ENCODE measurements at regions not wholly inside any gene's neighbourhood (a gene's known extent, or its start where the extent isn't known, plus 50 kb on each side); places are given as distances from the start of the nearest gene placed in this dataset.
"Not testable (repeated sequence)": the region's sequence is repeated elsewhere in the genome, so short reads cannot be mapped to it uniquely, and the experiment has no call there.

DNA sequence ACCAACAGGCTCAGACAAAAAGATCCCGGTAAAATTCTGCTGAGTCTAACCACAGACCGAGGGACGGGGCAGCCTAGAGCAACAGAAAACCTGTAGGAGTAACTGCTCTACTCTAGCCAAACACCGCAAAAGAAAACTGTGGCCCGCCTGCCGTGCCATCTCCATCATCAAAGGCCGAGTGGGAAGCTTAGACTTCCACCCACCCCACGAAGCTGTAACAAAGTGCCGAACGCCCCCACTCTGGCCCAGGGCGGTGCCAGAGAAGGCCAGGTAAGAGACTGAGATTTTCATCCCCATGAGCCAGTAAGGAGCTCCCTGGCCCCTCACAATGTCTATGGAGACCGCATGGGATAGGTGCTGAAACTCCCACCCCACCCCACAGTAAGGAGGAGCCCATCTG lies 231.9 kb upstream of the COX10 start:
- Histone ChIP-seq H3K27me3 (no peaks in the 10 kb centered on the region), H3K36me3 (no peaks in the 10 kb centered on the region), H3K9me3 (replicated peaks) (no peaks in the 10 kb centered on the region), H3K27ac (no peak overlapping the region), H3K4me1 (no peaks in the 10 kb centered on the region), H3K4me3 (no peak overlapping the region)
- DNase-seq = no peak

DNA sequence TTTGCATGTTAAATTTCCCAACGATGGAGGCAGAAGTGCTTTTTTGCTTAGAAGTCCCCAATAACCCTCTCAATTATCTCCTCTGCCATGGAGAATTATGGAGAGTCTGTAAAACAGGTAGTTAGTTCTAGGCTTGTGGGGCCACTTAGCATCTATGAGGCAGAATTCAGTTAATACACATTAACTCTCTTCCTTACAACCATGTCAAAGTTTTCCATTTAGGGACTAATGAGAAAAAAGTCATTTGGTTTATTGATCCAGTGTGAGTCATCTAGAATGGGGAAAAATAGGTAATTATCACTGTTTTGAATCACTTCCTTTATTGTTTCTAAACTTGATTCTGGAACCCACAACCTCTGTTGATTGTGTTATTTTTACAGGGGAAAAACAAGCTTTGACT lies 229.1 kb upstream of the COX10 start:
- no peaks in the 10 kb centered on the region for H3K4me1 ChIP-seq
- H3K9me3 ChIP-seq (replicated peaks) = no peaks in the 10 kb centered on the region
- no peaks in the 10 kb centered on the region for H3K36me3 ChIP-seq
- H3K27me3 ChIP-seq = no peaks in the 10 kb centered on the region
- H3K4me3 ChIP-seq = no peak overlapping the region
- H3K27ac ChIP-seq = no peak overlapping the region
- no peak for DNase-seq

DNA sequence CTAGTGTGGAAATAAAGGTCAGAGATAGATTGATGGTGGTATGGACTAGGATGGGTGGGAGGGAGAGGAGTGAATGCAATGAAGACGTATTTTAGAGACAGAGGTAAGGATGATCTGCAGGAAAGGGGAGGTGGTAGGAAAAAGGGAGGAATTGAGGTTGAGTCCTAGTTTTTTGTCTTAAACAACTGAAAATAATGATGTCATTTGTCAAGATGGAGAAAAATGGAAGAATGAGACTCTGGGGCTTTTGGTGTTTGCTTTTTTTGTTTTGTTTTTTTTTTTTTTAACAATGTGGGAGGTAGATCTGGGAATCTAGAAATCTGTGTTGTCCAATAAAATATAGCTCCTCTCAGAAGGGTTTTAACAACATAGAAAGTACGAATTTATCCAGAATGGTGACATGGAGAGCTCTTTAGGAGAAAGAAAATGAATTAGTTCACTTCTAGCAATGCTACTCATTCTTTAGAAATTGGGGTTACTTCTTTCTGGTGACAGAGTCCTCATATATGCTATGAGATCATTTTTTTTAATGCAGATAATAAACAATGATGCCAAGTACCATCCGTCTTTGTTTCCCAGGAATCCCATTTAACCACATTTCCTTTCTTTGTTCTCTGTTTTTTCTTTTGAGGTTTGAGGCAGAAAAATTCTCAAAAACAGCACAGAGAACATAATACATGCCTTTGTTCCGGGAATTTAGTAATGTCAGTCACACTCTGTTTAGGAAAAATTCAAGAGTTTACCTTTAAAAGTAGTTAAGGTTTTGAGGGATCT lies 225.3 kb upstream of the COX10 start:
- Histone ChIP-seq H3K4me3 (no peak overlapping the region), H3K9me3 (replicated peaks) (peaks cover 10% of the 10 kb centered on the region; the same call in 1 of the 2 replicates), H3K27ac (no peak overlapping the region), H3K36me3 (no peaks in the 10 kb centered on the region), H3K27me3 (no peaks in the 10 kb centered on the region), H3K4me1 (no peaks in the 10 kb centered on the region)
- peak in 1 of 2 experiments; percentile 28 for DNase-seq

DNA sequence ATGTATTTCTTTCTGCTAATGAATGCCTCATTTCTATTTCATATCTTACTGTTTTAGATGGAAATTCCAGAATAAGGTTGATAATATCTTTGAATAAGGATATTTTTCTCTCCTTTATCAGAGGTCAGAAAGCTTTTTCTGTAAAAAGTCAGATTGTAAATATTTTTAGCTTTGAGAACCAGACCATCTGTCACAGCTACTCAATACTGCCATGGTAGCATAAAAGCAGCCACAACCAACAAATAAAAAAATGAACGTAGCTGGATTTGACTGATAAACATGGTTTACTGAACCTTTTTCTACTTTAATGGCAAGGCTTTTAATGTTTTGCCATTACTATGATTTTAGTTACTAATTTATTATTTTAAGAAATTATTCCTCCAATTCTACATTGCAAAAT lies 217.4 kb upstream of the COX10 start:
- Histone ChIP-seq H3K9me3 (replicated peaks) (peaks cover 10% of the 10 kb centered on the region; the same call in 1 of the 2 replicates), H3K4me1 (no peaks in the 10 kb centered on the region), H3K27me3 (no peaks in the 10 kb centered on the region), H3K36me3 (no peaks in the 10 kb centered on the region), H3K4me3 (no peak overlapping the region), H3K27ac (no peak overlapping the region)
- DNase-seq = no peak

DNA sequence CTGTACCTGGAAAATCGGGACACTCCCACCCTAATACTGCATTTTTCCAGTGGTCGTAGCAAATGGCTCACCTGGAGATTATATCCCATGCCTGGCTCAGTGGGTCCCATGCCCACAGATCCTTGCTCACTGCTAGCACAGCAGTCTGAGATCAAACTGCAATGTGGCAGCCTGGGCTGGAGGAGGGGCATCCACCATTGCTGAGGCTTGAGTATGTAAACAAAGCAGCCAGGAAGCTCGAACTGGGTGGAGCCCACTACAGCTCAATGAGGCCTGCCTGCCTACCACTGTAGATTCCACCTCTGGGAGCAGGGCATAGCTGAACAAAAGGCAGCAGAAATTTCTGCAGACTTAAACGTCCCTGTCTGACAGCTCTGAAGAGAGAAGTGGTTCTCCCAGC lies 213.6 kb upstream of the COX10 start:
- not testable (repeated sequence) for H3K9me3 ChIP-seq (replicated peaks); DNase-seq; H3K36me3 ChIP-seq; H3K27me3 ChIP-seq; H3K4me3 ChIP-seq; H3K27ac ChIP-seq; H3K4me1 ChIP-seq

DNA sequence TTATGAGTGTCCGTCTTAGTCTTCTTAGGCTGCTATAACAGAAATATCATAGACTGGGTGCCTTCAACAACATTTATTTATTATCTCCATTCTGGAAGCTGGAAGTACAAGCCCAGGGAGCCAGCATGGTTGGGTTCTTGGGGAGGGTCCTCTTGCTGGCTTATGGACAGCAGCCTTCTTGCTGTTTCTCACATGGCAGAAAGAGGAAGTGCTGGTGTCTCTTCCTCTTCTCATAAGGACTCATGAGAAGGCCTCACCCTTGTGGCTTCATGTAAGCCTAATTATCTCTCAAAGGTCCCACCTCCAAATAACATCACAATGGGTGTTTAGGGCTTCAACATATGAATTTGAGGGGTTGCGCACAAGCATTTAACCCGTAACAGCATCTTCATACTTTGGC lies 207.0 kb upstream of the COX10 start:
- H3K9me3 ChIP-seq (replicated peaks) = peaks cover 9% of the 10 kb centered on the region; the same call in 1 of the 2 replicates
- no peaks in the 10 kb centered on the region for H3K36me3 ChIP-seq
- no peaks in the 10 kb centered on the region for H3K27me3 ChIP-seq
- H3K4me3 ChIP-seq = no peak overlapping the region
- no peak overlapping the region for H3K27ac ChIP-seq
- DNase-seq = no peak
- no peaks in the 10 kb centered on the region for H3K4me1 ChIP-seq

DNA sequence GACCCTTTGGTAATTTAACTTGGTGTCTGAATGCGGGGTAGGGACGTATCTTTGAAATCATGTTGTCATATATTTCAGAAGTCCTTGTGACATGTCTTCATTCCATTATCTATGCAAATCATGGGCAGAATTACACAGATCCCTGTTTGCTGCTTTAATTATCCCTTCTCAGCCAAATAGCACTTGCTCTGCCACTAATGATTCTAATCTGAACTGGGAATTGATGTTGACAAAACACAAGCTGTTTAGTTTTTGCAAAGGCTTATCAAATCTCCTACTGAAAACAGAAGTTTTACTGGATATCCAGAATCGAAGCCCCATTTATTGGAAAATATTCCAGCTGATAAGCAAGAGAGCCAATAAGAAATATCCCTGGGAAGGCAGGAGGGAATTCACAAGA lies 205.9 kb upstream of the COX10 start:
- no peak overlapping the region for H3K27ac ChIP-seq
- H3K9me3 ChIP-seq (replicated peaks) = peaks cover 4% of the 10 kb centered on the region; the same call in 1 of the 2 replicates
- no peak overlapping the region for H3K4me3 ChIP-seq
- H3K36me3 ChIP-seq = no peaks in the 10 kb centered on the region
- no peaks in the 10 kb centered on the region for H3K27me3 ChIP-seq
- H3K4me1 ChIP-seq = no peaks in the 10 kb centered on the region
- no peak for DNase-seq

DNA sequence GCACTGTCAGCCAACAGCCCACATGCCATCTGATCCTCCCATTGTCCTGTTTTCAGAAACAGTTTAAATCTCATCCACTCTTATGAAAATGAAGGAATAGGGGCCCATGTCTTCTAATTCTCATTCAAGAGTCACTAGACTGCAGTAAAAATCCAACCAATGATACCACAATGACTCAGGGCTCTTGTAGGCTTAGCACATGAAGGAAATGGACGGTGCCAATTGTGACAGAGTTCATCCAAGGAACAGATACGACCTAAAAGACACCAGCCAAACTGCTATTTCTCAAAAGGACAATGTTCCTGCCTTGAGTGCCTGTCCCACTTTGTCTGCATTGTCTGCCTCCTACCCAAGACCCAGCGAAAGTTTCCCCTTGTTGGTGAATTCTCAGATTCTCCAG lies 204.8 kb upstream of the COX10 start:
- Histone ChIP-seq H3K4me1 (no peaks in the 10 kb centered on the region), H3K27ac (no peak overlapping the region), H3K9me3 (replicated peaks) (peaks cover 4% of the 10 kb centered on the region; the same call in 1 of the 2 replicates), H3K27me3 (no peaks in the 10 kb centered on the region), H3K4me3 (no peak overlapping the region), H3K36me3 (no peaks in the 10 kb centered on the region)
- peak in 1 of 2 experiments; percentile 28 for DNase-seq

DNA sequence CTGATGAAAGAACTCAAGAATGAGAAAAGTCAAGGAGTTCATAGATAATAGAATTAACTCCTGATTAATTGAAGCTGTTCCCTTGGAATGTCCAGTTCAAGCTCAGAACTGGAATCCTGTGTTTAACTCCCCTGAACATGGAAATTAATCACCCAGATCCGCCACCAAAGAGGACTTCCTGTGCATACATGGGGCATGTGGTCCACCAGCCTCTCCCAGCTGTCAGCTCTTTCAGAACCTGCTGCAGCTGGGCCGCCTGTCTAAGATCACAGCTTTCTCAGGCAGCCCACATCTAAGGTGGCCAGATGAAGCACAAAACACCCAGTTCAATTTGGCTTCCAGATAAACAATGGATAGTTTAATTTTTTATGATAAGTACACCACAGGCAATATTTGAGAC lies 203.7 kb upstream of the COX10 start:
- Histone ChIP-seq H3K27ac (no peak overlapping the region), H3K4me1 (no peaks in the 10 kb centered on the region), H3K9me3 (replicated peaks) (peaks cover 4% of the 10 kb centered on the region; the same call in 1 of the 2 replicates), H3K36me3 (no peaks in the 10 kb centered on the region), H3K27me3 (no peaks in the 10 kb centered on the region), H3K4me3 (no peak overlapping the region)
- DNase-seq = peak; percentile 22 to 42

DNA sequence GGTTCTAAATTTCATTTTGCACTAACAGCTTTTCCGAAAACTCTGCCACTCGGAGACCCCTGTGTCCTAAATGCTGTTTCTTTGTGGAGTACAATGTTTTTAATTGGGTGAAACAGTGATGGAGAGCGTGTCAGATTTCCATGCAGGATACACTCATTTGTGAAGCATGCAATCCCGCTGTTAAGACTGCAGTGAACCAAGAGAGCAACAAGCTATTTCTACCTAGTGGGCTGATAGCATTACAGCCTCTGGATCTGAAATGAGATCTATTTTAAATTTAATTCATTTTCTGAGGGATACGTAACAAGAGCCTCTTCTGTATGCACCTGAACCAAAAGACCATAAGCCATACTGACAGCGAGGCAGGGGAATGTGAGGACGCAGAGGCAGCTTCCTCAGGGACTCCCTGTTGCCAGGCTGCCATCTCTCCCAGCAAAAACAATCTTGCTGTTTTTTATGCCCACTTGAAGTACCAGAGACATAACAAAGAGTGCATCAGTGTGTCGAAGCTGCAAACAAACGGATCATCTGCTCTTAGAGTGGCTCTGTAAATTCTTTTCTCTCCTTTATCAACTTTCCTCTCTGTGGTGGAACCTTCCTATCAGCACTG lies 199.9 kb upstream of the COX10 start:
- H3K27me3 ChIP-seq = no peaks in the 10 kb centered on the region
- no peak for DNase-seq
- H3K9me3 ChIP-seq (replicated peaks) = no peaks in the 10 kb centered on the region
- H3K36me3 ChIP-seq = no peaks in the 10 kb centered on the region
- H3K4me3 ChIP-seq = no peak overlapping the region
- no peaks in the 10 kb centered on the region for H3K4me1 ChIP-seq
- H3K27ac ChIP-seq = no peak overlapping the region

DNA sequence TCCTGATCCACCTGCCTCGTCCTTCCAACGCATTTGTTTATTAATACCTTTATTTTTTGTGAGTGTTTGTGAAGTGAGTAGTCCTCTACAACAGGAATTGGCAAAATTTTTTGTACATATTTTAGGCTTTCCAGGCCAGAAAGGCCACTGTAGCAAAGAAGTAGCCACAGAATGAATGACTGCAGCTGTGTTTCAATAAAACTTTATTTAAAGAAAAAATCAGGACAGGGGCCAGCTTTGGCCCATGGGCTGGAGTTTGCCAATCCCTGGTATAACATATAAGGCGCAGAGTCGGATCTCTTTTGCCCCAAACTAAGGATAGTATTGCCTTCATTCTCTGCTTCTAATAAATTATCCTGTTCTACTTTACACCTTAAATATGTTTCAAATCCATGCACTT lies 198.0 kb upstream of the COX10 start:
- no peaks in the 10 kb centered on the region for H3K4me1 ChIP-seq
- H3K27me3 ChIP-seq = no peaks in the 10 kb centered on the region
- DNase-seq = no peak

DNA sequence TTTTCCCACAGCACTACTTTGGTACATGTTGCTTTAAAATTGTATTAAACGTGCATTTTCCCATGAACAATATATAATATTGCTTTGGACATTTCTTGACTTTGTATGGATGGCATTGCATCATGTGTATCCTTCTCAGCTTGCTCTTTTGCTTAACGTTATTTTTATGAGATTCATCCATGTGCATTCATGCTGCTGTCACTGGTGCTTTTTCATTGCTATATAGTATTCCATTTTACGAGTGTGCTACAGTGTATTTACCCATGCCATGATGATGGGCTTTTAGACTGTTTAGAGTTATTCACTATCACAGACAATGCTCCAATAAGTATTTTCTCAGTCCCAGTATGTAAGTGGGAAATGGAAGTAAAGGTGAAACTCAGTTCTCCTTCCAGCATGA lies 195.2 kb upstream of the COX10 start:
- Histone ChIP-seq H3K4me3 (no peak overlapping the region), H3K36me3 (no peaks in the 10 kb centered on the region)
- DNase-seq = no peak

More for the DNA sequence above, 198.0 kb upstream of the COX10 start:
- Histone ChIP-seq H3K4me3 (no peak overlapping the region), H3K9me3 (replicated peaks) (no peaks in the 10 kb centered on the region), H3K27ac (no peak overlapping the region), H3K36me3 (no peaks in the 10 kb centered on the region)

DNA sequence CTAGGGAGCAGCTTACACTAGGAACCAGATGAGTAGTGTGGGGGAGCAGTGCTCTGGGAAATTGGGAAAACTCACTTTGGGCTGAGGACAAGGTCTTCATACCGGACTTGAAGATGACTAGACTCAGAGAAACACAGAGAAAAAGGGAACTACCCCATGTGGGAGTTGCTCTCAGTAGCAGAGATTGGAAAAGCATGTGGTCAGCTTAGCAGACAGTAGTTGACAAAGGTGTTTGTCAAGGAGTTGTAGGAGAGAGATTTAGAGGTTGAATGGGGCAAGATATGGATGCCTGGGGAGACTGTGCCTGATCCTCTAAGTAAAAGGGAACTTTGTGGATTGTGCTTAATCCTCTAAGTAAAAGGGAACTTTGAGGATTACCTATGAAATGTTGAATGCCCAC lies 194.5 kb upstream of the COX10 start:
- H3K27ac ChIP-seq = no peak overlapping the region
- DNase-seq = no peak
- no peaks in the 10 kb centered on the region for H3K27me3 ChIP-seq
- H3K4me3 ChIP-seq = no peak overlapping the region
- H3K36me3 ChIP-seq = no peaks in the 10 kb centered on the region
- no peaks in the 10 kb centered on the region for H3K9me3 ChIP-seq (replicated peaks)
- H3K4me1 ChIP-seq = no peaks in the 10 kb centered on the region

More for the DNA sequence above, 195.2 kb upstream of the COX10 start:
- H3K4me1 ChIP-seq = no peaks in the 10 kb centered on the region
- H3K27ac ChIP-seq = no peak overlapping the region
- H3K9me3 ChIP-seq (replicated peaks) = no peaks in the 10 kb centered on the region
- no peaks in the 10 kb centered on the region for H3K27me3 ChIP-seq

DNA sequence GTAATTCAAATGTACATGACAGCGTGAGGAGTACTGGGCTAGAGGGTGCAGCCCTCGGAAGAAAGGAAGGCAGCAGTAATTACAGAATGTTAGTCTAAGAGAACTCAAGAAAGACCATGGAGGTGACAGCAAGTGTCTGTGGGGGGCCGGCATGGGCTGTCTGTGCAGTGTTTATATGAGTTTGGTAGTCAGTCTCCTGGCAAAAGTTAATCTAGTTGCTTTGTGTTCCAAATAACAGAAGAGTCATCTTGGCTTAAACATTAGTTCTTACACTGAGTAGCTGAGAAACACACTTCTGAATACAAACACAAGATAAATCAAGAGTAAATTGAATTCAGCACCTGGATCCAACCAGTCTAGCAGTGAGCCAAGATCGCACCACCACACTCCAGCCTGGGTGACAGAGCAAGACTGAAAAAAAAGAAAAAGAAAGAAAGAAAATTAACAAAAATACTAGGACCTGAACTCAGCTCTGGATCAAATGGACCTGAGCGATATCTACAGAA lies 189.3 kb upstream of the COX10 start:
- no peaks in the 10 kb centered on the region for H3K36me3 ChIP-seq
- no peaks in the 10 kb centered on the region for H3K27me3 ChIP-seq
- H3K4me1 ChIP-seq = no peaks in the 10 kb centered on the region
- no peak for DNase-seq
- H3K4me3 ChIP-seq = no peak overlapping the region
- H3K9me3 ChIP-seq (replicated peaks) = no peaks in the 10 kb centered on the region
- H3K27ac ChIP-seq = no peak overlapping the region

DNA sequence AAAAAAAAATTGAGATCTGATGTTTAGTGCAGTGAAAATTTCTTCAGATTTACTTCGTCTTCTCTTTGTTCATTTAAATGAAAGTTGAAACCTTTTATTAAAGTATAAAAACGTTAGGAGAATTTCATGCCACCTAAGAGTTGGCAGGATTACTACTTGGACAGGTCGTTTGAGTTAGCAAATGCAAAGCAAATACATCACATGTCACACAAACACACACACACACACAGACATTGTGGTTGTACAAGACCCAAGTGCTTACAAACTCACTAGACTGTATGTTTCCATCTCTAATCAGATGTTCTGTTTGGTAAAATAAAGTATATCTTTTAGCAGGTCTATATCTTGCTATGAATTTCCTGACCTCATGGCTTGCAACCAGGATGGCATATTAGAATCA lies 185.6 kb upstream of the COX10 start:
- no peaks in the 10 kb centered on the region for H3K27me3 ChIP-seq
- no peaks in the 10 kb centered on the region for H3K36me3 ChIP-seq
- H3K4me3 ChIP-seq = no peak overlapping the region
- H3K9me3 ChIP-seq (replicated peaks) = no peaks in the 10 kb centered on the region
- H3K27ac ChIP-seq = no peak overlapping the region
- H3K4me1 ChIP-seq = no peaks in the 10 kb centered on the region
- no peak for DNase-seq

All from SJCRH30 (cell line).